HL-60 (cell line): ENCODE measurements at regions not wholly inside any gene's neighbourhood (a gene's known extent, or its start where the extent isn't known, plus 50 kb on each side); places are given as distances from the start of the nearest gene placed in this dataset.
"Not testable (repeated sequence)": the region's sequence is repeated elsewhere in the genome, so short reads cannot be mapped to it uniquely, and the experiment has no call there.

Experiments used
- DNase-seq, 2 experiments: peaks; one replicate each; pipeline ENCODE4 v3.0.0-alpha.2; 2010 to 2020; ENCODE audit warnings: low read depth in 1 of 2, low spot score in 1 of 2
- H3K27ac ChIP-seq: fragments of 250-450 bp; sonication (Bioruptor Pico); replicated peaks from 2 replicates; pipeline ENCODE4 v1.5.1; 2020; ENCODE audit warnings: mild to moderate bottlenecking, moderate library complexity
- H3K27me3 ChIP-seq: fragments of 250-450 bp; sonication (Bioruptor Pico); 2 replicates; pipeline ENCODE4 v1.5.1; 2021; ENCODE audit warnings: mild to moderate bottlenecking, moderate library complexity; ENCODE audit not compliant: insufficient read depth, poor library complexity, severe bottlenecking
- H3K4me3 ChIP-seq: replicated peaks from 2 replicates; pipeline ENCODE4 v1.5.1; 2011; ENCODE audit warnings: mild to moderate bottlenecking, control low read depth, low read length; ENCODE audit not compliant: insufficient read depth
- CTCF ChIP-seq: IDR thresholded peaks from one replicate; pipeline ENCODE4 v1.5.1; 2011; ENCODE audit warnings: low read length, control low read depth, inconsistent platforms; ENCODE audit not compliant: insufficient read depth
- GABPA ChIP-seq: IDR thresholded peaks from 2 replicates; pipeline ENCODE4 v1.6.1; 2012; ENCODE audit warnings: low read depth
- POLR2AphosphoS5 ChIP-seq: IDR thresholded peaks from 2 replicates; pipeline ENCODE4 v1.6.1; 2012; ENCODE audit warnings: low read depth
- REST ChIP-seq: IDR thresholded peaks from 2 replicates; pipeline ENCODE4 v1.6.1; 2012; ENCODE audit warnings: low read depth; ENCODE audit not compliant: insufficient replicate concordance
- SPI1 ChIP-seq: IDR thresholded peaks from 2 replicates; pipeline ENCODE4 v1.6.1; 2012; ENCODE audit warnings: low read depth, mild to moderate bottlenecking, borderline replicate concordance

- peak; percentile 68 to 82 for DNase-seq
- no peak for TF ChIP-seq GABPA
- TF ChIP-seq REST = no peak
- TF ChIP-seq CTCF = no peak
- peak; percentile 39; the same call in 1 of the 2 replicates for TF ChIP-seq SPI1
- no peak for TF ChIP-seq POLR2AphosphoS5
- no peaks in the 10 kb centered on the region for H3K27me3 ChIP-seq
- no peak overlapping the region for H3K4me3 ChIP-seq
- no peak overlapping the region for H3K27ac ChIP-seq
Observed at GRCh38 chr13:28574617-28575142, 79.8 kb upstream of the FLT1 start.

- peak; percentile 68 to 81 for DNase-seq
- no peak overlapping the region for H3K27ac ChIP-seq
- TF ChIP-seq SPI1 (no peak), CTCF (no peak), REST (no peak), GABPA (no peak), POLR2AphosphoS5 (no peak)
Observed at GRCh38 chr13:28573595-28574373, 78.9 kb upstream of the FLT1 start.

GRCh38 chr13:28572871-28573270 is 77.9 kb upstream of the FLT1 start:
- DNase-seq = no peak
- H3K27me3 ChIP-seq = no peaks in the 10 kb centered on the region
- H3K27ac ChIP-seq = no peak overlapping the region
- TF ChIP-seq REST (no peak), SPI1 (no peak), POLR2AphosphoS5 (no peak), CTCF (no peak), GABPA (no peak)
- no peak overlapping the region for H3K4me3 ChIP-seq

More at GRCh38 chr13:28573595-28574373, 78.9 kb upstream of the FLT1 start:
- no peaks in the 10 kb centered on the region for H3K27me3 ChIP-seq
- H3K4me3 ChIP-seq = no peak overlapping the region

GRCh38 chr13:28570356-28570755 is 75.4 kb upstream of the FLT1 start:
- not testable (repeated sequence) for DNase-seq

More at GRCh38 chr13:28570356-28570755, 75.4 kb upstream of the FLT1 start:
- H3K27me3 ChIP-seq, H3K4me3 ChIP-seq, H3K27ac ChIP-seq: not testable (repeated sequence)
